OCI-LY3 (cell line): ENCODE measurements at regions not wholly inside any gene's neighbourhood (a gene's known extent, or its start where the extent isn't known, plus 50 kb on each side); places are given as distances from the start of the nearest gene placed in this dataset.

Experiments
- H2AFZ ChIP-seq: fragments of 200-600, 300-600 bp; shearing (Covaris generic); 2 replicates; pipeline ENCODE4 v1.6.0; 2014; ENCODE audit warnings: antibody characterized with exemption, low read depth, low read length
- H3K27ac ChIP-seq: fragments of 200-600, 300-600 bp; sonication (generic); 2 replicates; pipeline ENCODE4 v1.5.1; 2014; ENCODE audit warnings: mild to moderate bottlenecking, low read length, moderate library complexity, mixed read lengths
- H3K27me3 ChIP-seq: fragments of 200-600, 300-600 bp; sonication (generic); 2 replicates; pipeline ENCODE4 v1.6.1; 2014; ENCODE audit warnings: low read depth, low read length, mixed read lengths
- H3K36me3 ChIP-seq: fragments of 200-600, 300-600 bp; sonication (generic); replicated peaks from 2 replicates; pipeline ENCODE3; 2014; ENCODE audit warnings: low read depth, low read length, mixed read lengths
- H3K4me1 ChIP-seq: fragments of 300-600, 200-600 bp; sonication (generic); 2 replicates; pipeline ENCODE4 v1.6.1; 2014; ENCODE audit warnings: low read length, mixed read lengths
- H3K4me2 ChIP-seq: fragments of 200-600, 300-600 bp; sonication (generic); 2 replicates; pipeline ENCODE4 v1.6.1; 2014; ENCODE audit warnings: low read length, mixed read lengths
- H3K4me3 ChIP-seq: fragments of 300-600, 200-600 bp; sonication (generic); 2 replicates; pipeline ENCODE4 v1.5.1; 2014; ENCODE audit warnings: antibody characterized with exemption, mild to moderate bottlenecking, low read length, moderate library complexity
- H3K79me2 ChIP-seq: fragments of 300-600, 200-600 bp; shearing (Covaris generic); 2 replicates; pipeline ENCODE4 v1.6.1; 2014; ENCODE audit warnings: mild to moderate bottlenecking, low read length, mixed read lengths
- H3K9ac ChIP-seq: fragments of 300-600, 200-600 bp; shearing (Covaris generic); 2 replicates; pipeline ENCODE4 v1.6.0; 2014; ENCODE audit warnings: mild to moderate bottlenecking, low read length, moderate library complexity
- H3K9me3 ChIP-seq: fragments of 200-600, 300-600 bp; shearing (Covaris generic); 2 replicates; pipeline ENCODE4 v1.6.1; 2014; ENCODE audit warnings: low read length, mixed read lengths; ENCODE audit not compliant: insufficient read depth
- H4K20me1 ChIP-seq: fragments of 200-600, 300-600 bp; sonication (generic); 2 replicates; pipeline ENCODE4 v1.6.1; 2016; ENCODE audit warnings: low read length, mixed read lengths; ENCODE audit not compliant: insufficient read depth
- EZH2phosphoT487 ChIP-seq: fragments of 200-600 bp; shearing (Covaris generic); IDR thresholded peaks from 2 replicates; pipeline ENCODE4 v1.6.1; 2018; ENCODE audit warnings: antibody characterized with exemption, mixed run types, low read depth
- TF ChIP-seq, protein P1 (sequence below): fragments of 200-600, 300-600 bp; sonication (generic); IDR thresholded peaks from 2 replicates; pipeline ENCODE4 v1.5.1; 2014; ENCODE audit warnings: antibody characterized with exemption, low read length, low read depth

DNA sequence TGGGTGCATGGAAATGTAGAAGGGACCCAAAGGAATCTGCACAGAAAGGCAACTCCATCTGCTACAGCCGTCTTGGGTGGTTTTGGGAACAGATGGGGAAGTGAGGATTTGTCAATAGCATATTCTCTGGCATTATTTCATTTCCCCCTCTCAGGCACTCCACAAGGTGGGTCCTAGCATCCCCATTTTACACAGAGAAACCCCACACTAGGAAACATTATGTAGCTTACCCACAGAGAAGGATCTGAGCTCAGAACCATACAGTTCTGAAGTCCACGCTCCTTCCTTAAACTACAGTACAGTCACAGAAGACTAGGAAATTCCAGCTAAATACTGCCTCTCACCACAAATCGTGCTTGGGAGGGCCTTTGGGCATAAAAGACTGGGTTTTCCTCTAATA is 61.2 kb upstream of the CTNNB1 start:
- Histone ChIP-seq H3K9ac (no peak overlapping the region), H3K36me3 (no peaks in the 10 kb centered on the region), H2AFZ (no peak overlapping the region), H3K27ac (no peak overlapping the region), H3K4me2 (no peak overlapping the region), H3K27me3 (peaks cover 10% of the 10 kb centered on the region), H3K9me3 (no peaks in the 10 kb centered on the region), H3K4me1 (peaks cover 12% of the 10 kb centered on the region; the same call in 1 of the 2 replicates), H3K79me2 (no peaks in the 10 kb centered on the region), H3K4me3 (no peak overlapping the region), H4K20me1 (no peaks in the 10 kb centered on the region)
- no peak for TF ChIP-seq EZH2phosphoT487

DNA sequence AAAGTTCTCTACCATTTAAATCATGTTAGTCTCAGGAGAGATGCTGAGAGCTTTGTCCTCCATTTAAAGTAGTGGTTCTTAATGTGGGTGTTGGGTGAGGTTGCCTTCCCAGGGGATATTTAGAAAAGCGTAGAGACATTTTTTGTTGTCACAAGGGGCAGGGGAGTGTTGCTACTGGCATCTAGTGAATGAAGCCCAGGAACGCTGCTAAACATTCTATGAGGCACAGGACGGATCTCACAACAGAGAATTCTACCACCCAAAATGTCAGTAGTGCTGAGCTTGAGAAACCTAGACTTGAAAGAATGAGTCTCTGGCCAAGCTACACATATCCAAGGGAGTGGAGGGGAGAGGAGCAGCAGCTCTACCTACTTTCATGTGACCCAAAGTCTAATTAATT is 60.7 kb upstream of the CTNNB1 start:
- Histone ChIP-seq H3K4me3 (no peak overlapping the region), H4K20me1 (no peaks in the 10 kb centered on the region), H3K79me2 (no peaks in the 10 kb centered on the region), H3K27me3 (peaks cover 10% of the 10 kb centered on the region), H3K9ac (no peak overlapping the region), H3K4me2 (no peak overlapping the region), H3K27ac (no peak overlapping the region), H3K4me1 (peaks cover 12% of the 10 kb centered on the region; the same call in 1 of the 2 replicates), H2AFZ (no peak overlapping the region), H3K9me3 (no peaks in the 10 kb centered on the region), H3K36me3 (no peaks in the 10 kb centered on the region)
- no peak for TF ChIP-seq EZH2phosphoT487
- TF ChIP-seq, protein P1, sequence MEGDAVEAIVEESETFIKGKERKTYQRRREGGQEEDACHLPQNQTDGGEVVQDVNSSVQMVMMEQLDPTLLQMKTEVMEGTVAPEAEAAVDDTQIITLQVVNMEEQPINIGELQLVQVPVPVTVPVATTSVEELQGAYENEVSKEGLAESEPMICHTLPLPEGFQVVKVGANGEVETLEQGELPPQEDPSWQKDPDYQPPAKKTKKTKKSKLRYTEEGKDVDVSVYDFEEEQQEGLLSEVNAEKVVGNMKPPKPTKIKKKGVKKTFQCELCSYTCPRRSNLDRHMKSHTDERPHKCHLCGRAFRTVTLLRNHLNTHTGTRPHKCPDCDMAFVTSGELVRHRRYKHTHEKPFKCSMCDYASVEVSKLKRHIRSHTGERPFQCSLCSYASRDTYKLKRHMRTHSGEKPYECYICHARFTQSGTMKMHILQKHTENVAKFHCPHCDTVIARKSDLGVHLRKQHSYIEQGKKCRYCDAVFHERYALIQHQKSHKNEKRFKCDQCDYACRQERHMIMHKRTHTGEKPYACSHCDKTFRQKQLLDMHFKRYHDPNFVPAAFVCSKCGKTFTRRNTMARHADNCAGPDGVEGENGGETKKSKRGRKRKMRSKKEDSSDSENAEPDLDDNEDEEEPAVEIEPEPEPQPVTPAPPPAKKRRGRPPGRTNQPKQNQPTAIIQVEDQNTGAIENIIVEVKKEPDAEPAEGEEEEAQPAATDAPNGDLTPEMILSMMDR = no peak

DNA sequence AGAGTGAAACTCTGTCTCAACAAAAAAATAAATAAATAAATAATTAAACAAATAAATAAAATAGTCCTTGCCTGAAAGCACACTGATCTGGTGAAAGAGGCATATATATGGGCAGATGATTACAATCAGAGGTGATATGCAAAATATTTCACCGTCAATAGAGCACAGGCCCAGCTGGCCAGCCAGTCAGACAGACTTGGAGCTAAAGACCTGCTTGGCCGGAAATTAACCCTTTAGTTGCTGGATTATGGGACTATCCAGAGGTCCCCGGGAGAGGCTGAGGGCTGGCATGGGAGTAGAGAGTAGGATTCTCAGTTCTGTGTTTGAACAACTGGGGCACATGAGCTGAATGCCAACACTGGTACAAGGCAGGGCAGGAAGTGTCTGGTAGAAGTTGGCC is 59.1 kb upstream of the CTNNB1 start:
- H2AFZ ChIP-seq = no peak overlapping the region
- no peaks in the 10 kb centered on the region for H3K36me3 ChIP-seq
- peaks cover 12% of the 10 kb centered on the region; the same call in 1 of the 2 replicates for H3K4me1 ChIP-seq
- H3K27ac ChIP-seq = no peak overlapping the region
- no peaks in the 10 kb centered on the region for H4K20me1 ChIP-seq
- no peaks in the 10 kb centered on the region for H3K79me2 ChIP-seq
- no peak overlapping the region for H3K4me2 ChIP-seq
- no peaks in the 10 kb centered on the region for H3K9me3 ChIP-seq
- no peak overlapping the region for H3K9ac ChIP-seq
- peaks cover 10% of the 10 kb centered on the region for H3K27me3 ChIP-seq
- no peak for TF ChIP-seq EZH2phosphoT487
- TF ChIP-seq, protein P1 = no peak
- H3K4me3 ChIP-seq = no peak overlapping the region

DNA sequence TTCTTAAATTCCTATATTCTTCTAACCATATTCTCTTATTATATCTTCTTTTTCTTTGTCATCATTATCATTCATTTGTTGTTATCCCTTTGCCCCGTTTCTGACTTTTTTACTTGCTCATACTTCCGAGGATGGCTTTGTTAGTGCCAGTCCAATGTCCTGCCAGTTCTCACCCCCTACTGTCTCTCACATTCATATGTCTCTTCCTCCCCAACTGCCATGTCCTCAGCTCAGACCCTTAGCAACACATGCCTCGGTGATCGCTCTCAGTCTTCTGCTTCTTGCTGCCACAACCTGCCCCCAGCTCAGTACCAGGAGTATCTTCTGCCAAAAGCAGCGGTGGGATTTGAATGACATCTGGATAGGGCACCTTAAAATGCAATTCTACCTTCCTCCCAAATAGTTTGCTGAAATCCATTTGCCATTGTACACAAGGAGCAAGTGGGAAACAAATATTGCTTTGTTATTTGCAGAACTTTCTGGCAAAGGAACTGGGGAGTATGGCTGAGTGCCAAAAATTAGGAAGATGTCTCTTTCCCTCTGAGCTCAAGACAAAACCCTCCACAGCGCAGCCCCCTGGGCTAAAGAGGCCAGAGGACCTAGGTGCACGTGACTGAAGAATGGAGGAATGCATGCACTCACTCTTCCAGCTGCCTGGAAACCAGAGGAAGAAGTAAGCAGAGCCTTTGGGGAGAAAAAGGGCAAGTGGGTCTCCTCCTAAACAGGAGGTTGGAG is 57.7 kb upstream of the CTNNB1 start:
- H3K4me2 ChIP-seq = no peak overlapping the region
- peaks cover 10% of the 10 kb centered on the region for H3K27me3 ChIP-seq
- H2AFZ ChIP-seq = no peak overlapping the region
- no peak overlapping the region for H3K4me3 ChIP-seq
- no peak overlapping the region for H3K9ac ChIP-seq
- H3K79me2 ChIP-seq = no peaks in the 10 kb centered on the region
- no peaks in the 10 kb centered on the region for H4K20me1 ChIP-seq
- H3K36me3 ChIP-seq = no peaks in the 10 kb centered on the region
- no peak overlapping the region for H3K27ac ChIP-seq
- H3K9me3 ChIP-seq = no peaks in the 10 kb centered on the region
- H3K4me1 ChIP-seq = peaks cover 5% of the 10 kb centered on the region; the same call in 1 of the 2 replicates
- TF ChIP-seq, protein P1 = no peak
- TF ChIP-seq EZH2phosphoT487 = no peak
